ENCODE measurements at regions not wholly inside any gene's neighbourhood (a gene's known extent, or its start where the extent isn't known, plus 50 kb on each side); places are given as distances from the start of the nearest gene placed in this dataset.

DNA sequence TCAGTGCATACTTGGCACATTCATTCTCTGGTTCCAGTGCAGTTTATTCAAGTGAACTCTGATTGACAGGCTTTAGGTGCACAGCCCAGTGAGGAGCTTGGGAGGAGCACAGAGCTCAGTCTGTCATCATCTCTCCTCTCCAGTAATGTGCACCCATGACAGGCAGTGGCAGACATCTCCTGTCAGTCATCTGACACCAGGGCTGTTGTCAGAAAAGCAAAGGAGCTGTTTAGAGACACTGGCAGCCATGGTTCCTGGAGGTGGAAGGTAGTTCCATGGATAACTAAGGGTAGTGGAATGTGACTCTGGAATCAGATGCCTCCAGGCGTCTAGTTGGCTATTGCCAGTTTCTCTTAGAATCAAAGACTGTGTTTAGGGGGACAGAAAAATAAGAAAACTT, 308.8 kb downstream of the DCDC2C start:
- TF ChIP-seq POLR2A (IDR thresholded peaks at IDR 0.05) = no peak
- TF ChIP-seq, protein P1, sequence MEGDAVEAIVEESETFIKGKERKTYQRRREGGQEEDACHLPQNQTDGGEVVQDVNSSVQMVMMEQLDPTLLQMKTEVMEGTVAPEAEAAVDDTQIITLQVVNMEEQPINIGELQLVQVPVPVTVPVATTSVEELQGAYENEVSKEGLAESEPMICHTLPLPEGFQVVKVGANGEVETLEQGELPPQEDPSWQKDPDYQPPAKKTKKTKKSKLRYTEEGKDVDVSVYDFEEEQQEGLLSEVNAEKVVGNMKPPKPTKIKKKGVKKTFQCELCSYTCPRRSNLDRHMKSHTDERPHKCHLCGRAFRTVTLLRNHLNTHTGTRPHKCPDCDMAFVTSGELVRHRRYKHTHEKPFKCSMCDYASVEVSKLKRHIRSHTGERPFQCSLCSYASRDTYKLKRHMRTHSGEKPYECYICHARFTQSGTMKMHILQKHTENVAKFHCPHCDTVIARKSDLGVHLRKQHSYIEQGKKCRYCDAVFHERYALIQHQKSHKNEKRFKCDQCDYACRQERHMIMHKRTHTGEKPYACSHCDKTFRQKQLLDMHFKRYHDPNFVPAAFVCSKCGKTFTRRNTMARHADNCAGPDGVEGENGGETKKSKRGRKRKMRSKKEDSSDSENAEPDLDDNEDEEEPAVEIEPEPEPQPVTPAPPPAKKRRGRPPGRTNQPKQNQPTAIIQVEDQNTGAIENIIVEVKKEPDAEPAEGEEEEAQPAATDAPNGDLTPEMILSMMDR (IDR thresholded peaks at IDR 0.05) = no peak

All from lower leg skin (tissue), 3 donors.